Erythroblast (primary cell): ENCODE measurements at regions not wholly inside any gene's neighbourhood (a gene's known extent, or its start where the extent isn't known, plus 50 kb on each side); places are given as distances from the start of the nearest gene placed in this dataset.

ENCODE experiments used
- GATA1 ChIP-seq: IDR thresholded peaks from 2 replicates; pipeline ENCODE4 v1.6.1; 2011; ENCODE audit warnings: low read depth, mild to moderate bottlenecking, control low read depth, low read length, moderate library complexity
- POLR2A ChIP-seq: IDR thresholded peaks from 2 replicates; pipeline ENCODE4 v1.6.1; 2011; ENCODE audit warnings: mild to moderate bottlenecking, low read length

GRCh38 chr18:70683263-70683662 lies 394.4 kb downstream of the SOCS6 start:
- TF ChIP-seq POLR2A (no peak), GATA1 (no peak)
